GM08714 (cell line): ENCODE measurements at regions not wholly inside any gene's neighbourhood (a gene's known extent, or its start where the extent isn't known, plus 50 kb on each side); places are given as distances from the start of the nearest gene placed in this dataset.
"Not testable (repeated sequence)": the region's sequence is repeated elsewhere in the genome, so short reads cannot be mapped to it uniquely, and the experiment has no call there.

Source experiments
- H3K4me3 ChIP-seq: fragments of 200-500 bp; sonication (Bioruptor generic); 2 replicates; pipeline ENCODE4 v1.5.1; 2014; ENCODE audit warnings: mild to moderate bottlenecking, low read length, inconsistent platforms
- ZNF274 ChIP-seq: IDR thresholded peaks from 2 replicates; pipeline ENCODE4 v1.6.1; 2012; ENCODE audit warnings: mild to moderate bottlenecking, low read depth, low read length

GRCh38 chr6:120392941-120393340, 941.3 kb downstream of the TBC1D32 start:
- H3K4me3 ChIP-seq, result no peak overlapping the region
- no peak for TF ChIP-seq ZNF274

- no peak overlapping the region for H3K4me3 ChIP-seq
- TF ChIP-seq ZNF274, result no peak
Observed at GRCh38 chr6:120384671-120385070, 949.6 kb downstream of the TBC1D32 start.

GRCh38 chr6:120383681-120384080, 950.6 kb downstream of the TBC1D32 start:
- TF ChIP-seq ZNF274, result no peak
- H3K4me3 ChIP-seq, result no peak overlapping the region

- TF ChIP-seq ZNF274, result no peak
- no peak overlapping the region for H3K4me3 ChIP-seq
Observed at GRCh38 chr6:120378582-120379220, 955.6 kb downstream of the TBC1D32 start.

- TF ChIP-seq ZNF274, result no peak
- no peak overlapping the region for H3K4me3 ChIP-seq
Observed at GRCh38 chr6:120373185-120373584, 961.1 kb downstream of the TBC1D32 start.

- no peak overlapping the region for H3K4me3 ChIP-seq
- TF ChIP-seq ZNF274, result no peak
Observed at GRCh38 chr6:120363429-120363828, 970.9 kb downstream of the TBC1D32 start.

- H3K4me3 ChIP-seq, result not testable (repeated sequence)
Observed at GRCh38 chr6:120358535-120358934, 975.7 kb downstream of the TBC1D32 start.

GRCh38 chr6:120357447-120357846, 976.8 kb downstream of the TBC1D32 start:
- TF ChIP-seq ZNF274, result no peak
- H3K4me3 ChIP-seq, result no peak overlapping the region

GRCh38 chr6:120355822-120356221, 978.5 kb downstream of the TBC1D32 start:
- no peak overlapping the region for H3K4me3 ChIP-seq
- TF ChIP-seq ZNF274, result no peak

- no peak for TF ChIP-seq ZNF274
Observed at GRCh38 chr6:120354452-120355098, 979.7 kb downstream of the TBC1D32 start.

GRCh38 chr6:120352491-120352890, 981.8 kb downstream of the TBC1D32 start:
- TF ChIP-seq ZNF274, result no peak
- H3K4me3 ChIP-seq, result no peak overlapping the region

More at GRCh38 chr6:120354452-120355098, 979.7 kb downstream of the TBC1D32 start:
- no peak overlapping the region for H3K4me3 ChIP-seq

- TF ChIP-seq ZNF274, result no peak
- H3K4me3 ChIP-seq, result no peak overlapping the region
Observed at GRCh38 chr6:120348926-120349325, 985.4 kb downstream of the TBC1D32 start.

GRCh38 chr6:120328521-120328920, 979.0 kb upstream of the MAN1A1 start:
- H3K4me3 ChIP-seq, result no peak overlapping the region
- no peak for TF ChIP-seq ZNF274

GRCh38 chr6:120320481-120321162, 971.1 kb upstream of the MAN1A1 start:
- H3K4me3 ChIP-seq, result no peak overlapping the region
- no peak for TF ChIP-seq ZNF274

GRCh38 chr6:120304223-120304622, 954.7 kb upstream of the MAN1A1 start:
- no peak for TF ChIP-seq ZNF274
- no peak overlapping the region for H3K4me3 ChIP-seq
